ENCODE measurements at regions not wholly inside any gene's neighbourhood (a gene's known extent, or its start where the extent isn't known, plus 50 kb on each side); places are given as distances from the start of the nearest gene placed in this dataset.

DNA sequence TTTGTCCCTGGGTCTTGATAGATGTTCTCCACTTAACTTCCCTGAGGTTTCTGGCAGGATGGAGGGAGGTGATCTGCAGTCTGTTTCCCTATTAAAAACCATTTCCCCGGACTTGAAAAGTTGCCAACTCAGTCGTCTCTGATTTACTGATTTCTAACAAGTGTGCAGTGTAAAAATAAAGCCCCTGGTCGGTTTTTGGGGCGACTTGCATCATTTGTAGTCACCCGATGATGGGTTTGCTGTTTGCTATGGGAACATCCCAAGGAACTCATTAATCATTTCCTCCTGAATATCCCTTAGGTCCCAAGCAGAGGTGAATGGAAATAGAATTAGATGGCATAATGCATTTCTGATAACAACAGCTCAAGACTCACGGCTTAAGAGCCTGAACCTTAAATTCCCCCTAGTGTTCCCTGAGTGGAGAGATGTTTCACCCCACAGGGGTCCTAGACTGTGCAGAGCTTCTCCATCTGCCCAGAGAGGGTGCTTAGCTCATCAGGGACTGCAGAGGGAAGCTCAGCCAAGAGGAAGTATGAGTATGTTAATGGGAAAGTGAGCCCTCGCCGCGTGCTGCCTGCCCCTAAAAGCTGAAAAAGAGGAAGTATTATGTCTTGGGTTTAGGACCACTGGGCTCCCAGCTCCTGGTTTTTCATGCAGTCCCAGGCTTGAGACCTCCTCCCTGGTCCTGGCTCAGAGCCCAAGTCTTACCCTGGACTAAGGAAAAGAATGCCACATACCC is 115.1 kb upstream of the DAP start:
- DNase-seq (ENCODE audit: low spot score): no peak

DNA sequence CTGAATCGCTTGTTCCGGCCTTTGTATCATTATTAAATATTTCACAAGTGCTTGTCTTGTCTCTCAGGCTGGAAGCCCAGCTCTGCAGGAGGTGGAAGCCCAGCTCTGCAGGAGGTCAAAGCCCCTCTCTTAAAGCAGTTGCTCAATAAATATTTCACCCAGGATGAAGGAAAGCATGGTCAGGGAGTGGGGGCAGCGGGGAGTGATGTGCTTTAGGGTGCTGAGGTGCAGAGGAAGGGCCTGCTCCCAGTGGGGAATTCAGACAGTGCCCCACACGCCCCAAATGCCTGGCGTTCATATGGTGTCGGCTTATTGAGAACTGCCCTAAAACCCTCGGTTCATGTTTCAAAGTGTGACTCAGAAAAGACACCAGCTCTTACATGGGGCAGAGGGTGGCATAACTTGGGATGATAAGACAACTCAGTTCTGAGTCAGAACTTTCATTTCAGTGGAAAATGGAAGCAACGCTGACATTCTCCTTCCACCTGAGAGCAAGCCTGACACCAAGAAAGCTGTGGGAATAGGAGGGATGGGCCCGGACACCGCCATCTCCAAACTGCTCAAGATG is 114.3 kb upstream of the DAP start:
- no peak for DNase-seq (ENCODE audit: low spot score)

GRCh38 chr5:10874541-10874940 is 113.5 kb upstream of the DAP start:
- DNase-seq (ENCODE audit: low spot score): no peak

DNA sequence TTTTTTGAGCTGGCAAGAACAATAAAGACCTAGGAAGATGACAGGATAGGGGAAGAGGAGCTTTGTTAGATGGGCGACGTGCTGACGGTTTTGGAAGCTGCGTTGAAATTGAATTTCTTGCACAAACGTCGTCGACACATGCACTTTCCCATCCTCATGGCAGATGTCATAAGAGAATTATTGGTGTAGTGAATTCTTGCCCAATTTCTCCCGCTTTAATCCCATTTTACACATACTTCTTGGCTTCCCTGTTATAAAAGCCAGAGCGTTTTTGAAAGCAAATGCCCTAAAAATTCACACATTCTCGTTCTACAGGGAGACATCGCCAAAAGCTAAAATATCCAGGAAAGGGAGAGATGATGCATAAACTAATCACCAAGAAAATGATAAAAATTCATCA is 109.8 kb upstream of the DAP start:
- no peak for DNase-seq (ENCODE audit: low spot score)

GRCh38 chr5:10868956-10869355 is 107.9 kb upstream of the DAP start:
- DNase-seq (ENCODE audit: low spot score): no peak

DNA sequence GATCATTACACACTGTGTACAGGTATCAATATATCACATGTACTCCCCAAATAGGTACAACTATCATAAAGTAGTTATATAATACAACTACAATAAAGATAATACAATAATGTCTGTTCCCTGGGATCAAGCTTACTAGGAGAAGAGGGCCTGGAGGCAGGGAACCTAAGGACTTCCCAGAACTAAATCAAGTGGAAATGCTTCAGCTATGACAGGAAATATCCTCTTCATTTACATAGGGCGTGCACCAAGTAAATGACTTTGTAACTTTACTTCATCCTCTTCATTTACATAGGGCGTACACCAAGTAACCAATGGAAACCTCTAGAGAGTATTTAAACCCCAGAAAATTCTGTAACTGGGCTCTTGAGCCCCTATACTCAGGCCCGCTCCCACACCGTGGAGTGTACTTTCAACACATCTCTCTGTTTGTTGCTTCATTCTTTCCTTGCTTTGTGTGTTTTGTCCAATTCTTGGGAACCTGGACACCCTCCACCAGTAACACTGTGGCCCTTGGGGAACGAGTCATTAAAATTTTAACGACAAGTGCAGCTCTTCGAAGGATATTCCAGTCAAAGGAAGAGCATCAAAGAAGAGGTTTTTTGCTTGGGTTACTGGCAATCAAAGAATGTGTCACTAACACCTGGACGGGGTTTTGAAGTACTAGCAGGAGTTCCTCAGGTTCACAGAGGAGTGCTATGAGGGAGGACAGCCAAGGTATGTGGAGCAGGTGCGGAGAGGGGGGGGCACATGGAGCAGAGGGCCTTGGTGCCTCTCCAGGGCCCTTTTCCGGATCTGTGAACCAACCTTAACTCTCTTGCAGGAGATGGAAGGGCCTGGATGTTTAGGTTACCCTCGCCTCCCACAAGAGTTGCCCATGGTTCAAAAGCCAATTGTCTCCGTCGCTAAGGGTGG is 106.6 kb upstream of the DAP start:
- DNase-seq (ENCODE audit: low spot score): no peak

- no peak for DNase-seq (ENCODE audit: low spot score)
These were observed 105.9 kb upstream of the DAP start for GRCh38 chr5:10866913-10867312.

DNA sequence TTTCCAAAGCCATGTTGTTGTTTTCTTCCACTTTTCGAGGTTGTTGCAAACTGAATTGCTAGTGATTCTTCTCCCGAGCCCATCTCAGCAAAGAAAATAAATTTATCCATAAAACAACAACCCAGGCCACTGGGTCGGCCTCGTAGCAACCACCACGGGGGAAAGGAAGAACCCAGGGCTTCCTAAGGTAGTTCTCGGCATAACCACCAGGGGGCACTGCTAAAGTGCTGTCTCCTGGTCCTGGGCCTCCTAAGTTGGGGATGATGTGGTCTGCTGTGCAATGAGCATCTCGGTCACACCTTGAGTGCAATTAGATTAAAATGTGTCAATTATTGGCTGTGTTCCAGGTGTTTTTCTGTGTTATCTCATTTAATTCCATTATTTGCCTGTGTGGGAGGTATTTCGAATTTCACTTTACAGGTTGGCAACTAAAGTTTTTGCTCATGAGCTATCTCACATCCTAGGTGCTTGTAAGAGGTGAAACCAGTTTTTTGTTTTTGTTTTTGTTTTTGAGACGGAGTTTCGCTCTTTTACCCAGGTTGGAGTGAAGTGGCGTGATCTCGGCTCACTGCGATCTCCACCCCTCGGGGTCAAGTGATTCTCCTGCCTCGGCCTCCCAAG is 102.8 kb upstream of the DAP start:
- peak; percentile 68 for DNase-seq (ENCODE audit: low spot score)

DNA sequence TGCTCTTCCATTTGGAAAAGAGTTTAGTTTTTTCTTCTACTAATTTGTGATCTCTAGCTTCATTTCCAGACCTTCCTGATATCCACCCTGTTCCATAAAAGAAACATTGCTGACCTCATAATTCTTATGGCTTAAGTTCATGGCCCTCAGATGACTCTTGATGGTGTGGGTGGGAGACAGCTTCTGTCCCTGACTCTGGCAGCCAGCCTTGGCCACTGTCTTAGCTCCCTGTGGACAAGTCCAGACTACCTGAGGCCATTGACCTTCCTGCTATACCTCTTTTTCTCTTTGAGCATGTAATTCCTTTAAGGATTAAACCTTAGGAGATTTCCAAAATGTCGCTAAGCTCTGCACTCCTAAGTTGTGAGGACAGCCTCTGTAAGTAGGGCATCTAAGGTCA is 101.1 kb upstream of the DAP start:
- DNase-seq (ENCODE audit: low spot score): no peak

- no peak for DNase-seq (ENCODE audit: low spot score)
These were observed 100.4 kb upstream of the DAP start for GRCh38 chr5:10861423-10861790.

DNA sequence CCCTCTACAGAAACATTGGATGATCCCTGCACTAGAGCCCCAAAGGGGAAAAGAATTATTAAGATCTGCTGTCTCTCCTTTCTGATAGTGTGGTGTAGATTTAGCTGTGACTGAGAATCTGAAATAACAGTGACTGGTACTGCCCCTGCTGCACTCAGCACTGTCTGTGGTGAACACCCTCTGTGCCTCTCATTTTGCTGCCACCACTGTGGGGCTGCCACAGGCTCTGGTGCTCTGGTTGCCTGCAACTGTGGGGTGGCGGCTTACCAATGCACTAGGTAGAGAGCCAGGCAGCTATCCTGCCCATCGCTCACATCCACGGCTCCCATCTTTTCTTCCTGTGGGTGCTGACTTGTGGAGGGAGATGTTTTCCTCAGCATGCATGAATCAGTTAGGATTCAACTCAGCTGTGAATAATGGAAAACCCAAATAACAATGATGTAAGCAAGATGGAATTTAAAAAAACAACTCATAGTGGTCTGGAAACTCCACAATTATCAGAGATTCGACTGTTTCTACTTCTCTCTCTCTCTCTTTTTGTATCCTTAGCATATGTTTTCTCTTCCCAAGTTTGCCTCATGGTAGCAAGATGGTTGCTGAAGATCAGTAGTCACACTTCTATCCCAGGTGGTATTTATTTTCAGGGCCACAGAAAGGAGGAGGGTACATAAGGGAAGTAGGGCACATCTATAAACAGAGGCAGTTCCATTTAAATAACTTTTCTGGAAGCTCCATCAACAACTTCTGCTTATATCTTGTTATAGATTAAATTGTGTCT is 99.8 kb upstream of the DAP start:
- DNase-seq (ENCODE audit: low spot score): no peak

GRCh38 chr5:10860196-10860543 is 99.1 kb upstream of the DAP start:
- DNase-seq (ENCODE audit: low spot score): no peak

GRCh38 chr5:10859393-10860195 is 98.6 kb upstream of the DAP start:
- no peak for DNase-seq (ENCODE audit: low spot score)

- DNase-seq (ENCODE audit: low spot score): no peak
These were observed 97.9 kb upstream of the DAP start for GRCh38 chr5:10858945-10859344.

GRCh38 chr5:10858307-10858706 is 97.3 kb upstream of the DAP start:
- no peak for DNase-seq (ENCODE audit: low spot score)

DNA sequence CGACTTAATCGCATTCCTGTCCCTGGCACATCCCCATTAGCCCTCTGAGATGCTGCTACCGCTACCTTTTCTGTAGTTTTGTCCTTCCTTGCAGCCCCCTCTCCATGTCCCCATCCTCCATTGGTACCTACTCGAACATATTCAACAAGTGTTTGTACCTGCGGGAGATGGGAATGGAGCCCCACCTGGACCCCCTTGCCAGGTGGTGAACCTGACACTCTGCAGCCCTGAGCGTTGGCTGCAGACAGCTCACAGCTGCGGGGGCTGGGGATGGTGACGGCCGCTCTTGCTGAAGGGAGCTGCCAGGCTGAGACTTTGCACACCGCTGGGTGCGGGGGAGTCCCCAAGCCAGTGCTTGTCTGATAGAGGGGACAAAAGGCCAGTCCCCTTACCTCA is 96.3 kb upstream of the DAP start:
- no peak for DNase-seq (ENCODE audit: low spot score)

GRCh38 chr5:10856683-10857337 is 95.8 kb upstream of the DAP start:
- DNase-seq (ENCODE audit: low spot score): peak; percentile 16

DNA sequence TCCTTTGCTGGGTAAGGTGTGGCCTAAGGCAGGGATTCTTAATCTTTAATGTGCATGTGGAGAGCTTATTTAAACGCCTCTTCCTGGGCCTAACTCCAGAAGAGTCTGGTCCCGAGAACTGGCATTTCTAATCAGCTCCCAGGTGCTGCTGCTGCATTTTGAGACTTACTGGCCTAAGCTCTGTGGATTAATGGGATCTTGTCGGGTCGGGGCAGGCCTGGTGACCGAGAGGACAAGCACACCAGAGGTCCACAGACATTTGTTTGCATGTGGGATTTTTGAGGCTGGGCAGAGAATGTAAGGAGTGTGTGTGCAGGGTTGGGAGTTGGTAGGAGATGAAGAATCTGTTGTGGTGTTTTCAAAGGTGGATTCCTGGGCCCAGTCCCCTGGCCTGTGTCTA is 95.0 kb upstream of the DAP start:
- DNase-seq (ENCODE audit: low spot score): no peak

- no peak for DNase-seq (ENCODE audit: low spot score)
These were observed 93.7 kb upstream of the DAP start for GRCh38 chr5:10854506-10855277.

- DNase-seq (ENCODE audit: low spot score): no peak
These were observed 92.1 kb upstream of the DAP start for GRCh38 chr5:10853154-10853553.

Data from activated CD4-positive, alpha-beta T cell treated with anti-CD3 and anti-CD28 coated beads, Interleukin-2, Interleukin-4, amounts not matched to agents 100 ng/mL and 50 ng/mL, durations not matched to agents 16 hours and 8 hours (primary cell).